VCaP (cell line): ENCODE measurements at regions not wholly inside any gene's neighbourhood (a gene's known extent, or its start where the extent isn't known, plus 50 kb on each side); places are given as distances from the start of the nearest gene placed in this dataset.
A peak's percentile ranks its signal among the peaks of the same experiment; 100 is the strongest.

ENCODE experiments used
- H3K27ac ChIP-seq: fragments of 450-650 bp; 2 replicates; pipeline ENCODE4 v1.5.1; 2017
- CTCF ChIP-seq: fragments of 450-650 bp; conservative IDR thresholded peaks from 2 replicates; pipeline ENCODE4 v1.5.1; 2017; ENCODE audit warnings: mild to moderate bottlenecking, moderate library complexity

GRCh38 chr10:4902571-4903011 is 60.6 kb upstream of the AKR1C1 start:
- no peak for TF ChIP-seq CTCF
- H3K27ac ChIP-seq, result peak overlapping the region; percentile 60

GRCh38 chr10:4903126-4903525 is 60.1 kb upstream of the AKR1C1 start:
- peak overlapping the region; percentile 60 for H3K27ac ChIP-seq

- H3K27ac ChIP-seq, result peak overlapping the region; percentile 60; the same call in 1 of the 2 replicates
Observed at GRCh38 chr10:4903675-4904074, 59.5 kb upstream of the AKR1C1 start.

- TF ChIP-seq CTCF, result no peak
- H3K27ac ChIP-seq, result no peak overlapping the region
Observed at GRCh38 chr10:4909118-4909517, 54.1 kb upstream of the AKR1C1 start.
